NCI-H524 treated with DMSO at 0.1 percent for 48 hours (cell line): ENCODE measurements at regions not wholly inside any gene's neighbourhood (a gene's known extent, or its start where the extent isn't known, plus 50 kb on each side); places are given as distances from the start of the nearest gene placed in this dataset.

Experiments used
- DNase-seq: peaks from one replicate; lab custom pipeline; 2025; lab: John Stamatoyannopoulos, UW

DNA sequence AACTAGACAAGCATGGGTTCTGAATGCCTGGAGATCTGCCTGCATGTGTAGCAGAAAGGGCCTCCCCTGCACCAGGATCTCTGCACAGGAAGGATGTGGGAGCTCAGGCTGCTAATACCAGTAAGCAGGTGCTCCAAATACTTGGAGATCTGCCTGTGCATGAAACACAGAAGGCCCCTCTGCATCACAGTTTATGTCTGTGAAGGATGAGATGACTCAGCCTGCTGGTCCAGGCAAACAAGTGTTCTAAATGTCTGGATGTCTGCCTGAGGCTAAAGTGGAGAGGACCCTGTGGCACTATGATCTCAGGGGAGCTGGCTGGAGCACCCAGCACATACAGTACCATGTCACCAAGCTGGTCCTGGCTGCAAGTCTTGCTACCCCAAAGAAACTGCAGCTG is 678.8 kb downstream of the MCTP2 start:
- DNase-seq, result no peak

DNA sequence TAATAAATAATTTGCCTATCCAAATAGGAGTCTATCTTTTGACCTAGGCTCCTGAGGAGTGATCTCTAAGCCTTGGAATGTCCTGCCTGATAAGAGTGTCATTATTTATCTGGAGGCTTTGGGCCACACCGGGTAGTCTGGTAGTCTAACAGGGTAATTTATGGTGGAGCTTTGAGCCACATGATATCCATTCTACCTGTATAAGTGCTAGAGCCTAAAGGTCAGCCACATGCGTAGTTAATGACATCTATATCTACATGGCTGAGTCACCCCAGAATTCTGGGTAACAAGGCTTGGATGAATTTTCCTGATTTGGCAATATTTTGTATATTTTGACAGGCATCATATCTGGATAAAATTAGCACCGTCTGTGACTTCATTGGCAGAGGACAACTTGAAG is 681.4 kb downstream of the MCTP2 start:
- no peak for DNase-seq

DNA sequence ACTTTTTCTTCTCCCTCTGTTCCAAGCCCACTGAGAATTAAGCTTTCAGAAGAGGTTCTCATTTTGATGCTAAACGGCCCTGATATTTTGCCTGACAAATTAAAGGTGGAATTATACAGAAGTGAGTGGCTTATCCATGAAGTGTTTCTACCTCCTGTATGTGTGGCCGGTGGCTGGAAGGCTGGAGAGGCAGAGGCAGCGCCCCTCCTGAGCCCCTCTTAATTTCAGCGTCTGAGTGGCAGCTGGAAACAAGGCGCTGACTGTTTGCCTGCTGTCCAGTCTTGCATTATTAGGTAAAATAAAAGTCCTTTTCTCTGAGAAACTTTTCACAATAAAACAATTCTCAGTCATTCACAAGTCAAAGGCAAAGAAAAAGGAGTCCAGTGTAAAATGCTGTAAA is 685.7 kb downstream of the MCTP2 start:
- no peak for DNase-seq

DNA sequence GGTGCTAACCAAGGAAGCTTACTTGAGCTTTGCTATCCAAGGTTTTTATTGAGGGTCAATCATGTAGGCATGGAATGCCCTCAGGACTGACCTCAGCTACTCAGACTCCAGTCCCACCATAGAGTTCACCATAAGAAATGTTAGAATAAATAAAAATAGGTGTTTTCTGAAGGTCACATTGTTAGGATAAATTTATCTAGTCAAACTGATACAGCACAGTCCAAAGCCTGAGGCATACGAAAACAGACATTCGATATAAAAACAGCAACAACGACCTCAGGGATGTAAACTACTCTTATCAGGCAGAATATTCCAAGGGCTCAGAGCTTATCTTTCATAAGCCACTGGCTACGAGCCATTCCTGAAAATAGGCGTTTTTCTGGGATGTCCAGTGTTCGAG is 690.6 kb downstream of the MCTP2 start:
- DNase-seq, result no peak

DNA sequence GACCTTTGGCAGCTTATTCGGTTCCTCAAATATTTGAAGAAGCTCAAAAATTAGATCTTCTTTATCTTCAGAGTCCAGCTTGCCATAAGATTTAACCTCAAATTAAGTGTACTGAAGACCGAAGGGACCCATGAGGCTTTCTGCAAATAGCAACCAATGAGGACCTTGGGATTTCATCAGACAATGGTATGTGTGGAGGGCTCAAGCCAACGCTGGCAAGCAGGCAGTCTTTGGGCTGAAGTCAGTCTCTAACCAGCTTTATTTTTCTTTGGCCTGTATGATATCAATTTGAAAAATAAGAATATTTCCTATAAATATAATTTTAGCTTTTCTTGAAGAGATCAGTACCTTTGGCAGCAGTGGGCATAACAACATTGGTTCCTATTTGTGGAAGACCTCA is 692.7 kb downstream of the MCTP2 start:
- no peak for DNase-seq

DNA sequence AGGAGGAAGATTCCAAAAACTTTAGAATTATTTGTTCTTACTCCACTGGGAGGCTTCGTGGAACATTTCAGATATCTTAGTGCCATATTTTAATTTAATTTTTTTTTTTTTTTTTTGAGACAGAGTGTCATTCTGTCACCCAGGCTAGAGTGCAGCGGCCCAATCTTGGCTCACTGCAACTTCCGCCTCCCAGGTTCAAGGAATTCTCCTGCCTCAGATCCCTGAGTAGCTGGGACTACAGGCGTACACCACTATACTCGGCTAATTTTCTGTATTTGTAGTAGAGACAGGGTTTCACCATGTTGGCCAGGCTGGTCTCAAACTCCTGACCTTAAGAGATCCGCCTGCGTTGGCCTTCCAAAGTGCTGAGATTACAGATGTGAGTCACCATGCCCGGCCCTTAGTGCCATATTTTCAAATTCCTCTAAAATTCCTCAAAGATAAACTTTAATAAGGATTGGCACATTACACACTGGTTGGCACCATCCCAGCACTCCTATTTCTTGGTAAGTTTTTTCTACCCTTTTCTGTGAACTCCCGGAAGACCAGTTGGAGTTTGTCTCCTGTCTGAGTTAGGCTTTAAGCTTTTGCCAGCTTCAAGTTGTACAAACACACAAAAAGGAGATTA is 693.7 kb downstream of the MCTP2 start:
- no peak for DNase-seq

DNA sequence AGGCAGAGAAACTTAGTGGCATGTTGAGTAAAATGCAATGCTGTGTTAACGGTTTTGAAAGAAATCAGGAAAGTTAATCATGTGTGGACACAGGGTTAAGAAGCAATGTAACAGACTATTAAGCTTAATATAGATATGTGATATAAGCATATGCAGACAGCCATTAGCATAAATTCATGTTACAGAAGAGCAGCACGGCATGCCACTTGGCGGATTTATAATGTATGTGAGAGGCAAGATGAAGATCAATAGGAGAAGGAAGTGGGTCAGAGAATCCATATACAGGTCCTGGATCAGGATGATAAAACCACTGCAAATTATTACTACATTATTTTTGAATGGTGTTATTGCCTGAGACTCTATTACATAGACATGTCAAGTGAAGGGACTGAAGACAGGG is 694.3 kb downstream of the MCTP2 start:
- DNase-seq, result no peak

DNA sequence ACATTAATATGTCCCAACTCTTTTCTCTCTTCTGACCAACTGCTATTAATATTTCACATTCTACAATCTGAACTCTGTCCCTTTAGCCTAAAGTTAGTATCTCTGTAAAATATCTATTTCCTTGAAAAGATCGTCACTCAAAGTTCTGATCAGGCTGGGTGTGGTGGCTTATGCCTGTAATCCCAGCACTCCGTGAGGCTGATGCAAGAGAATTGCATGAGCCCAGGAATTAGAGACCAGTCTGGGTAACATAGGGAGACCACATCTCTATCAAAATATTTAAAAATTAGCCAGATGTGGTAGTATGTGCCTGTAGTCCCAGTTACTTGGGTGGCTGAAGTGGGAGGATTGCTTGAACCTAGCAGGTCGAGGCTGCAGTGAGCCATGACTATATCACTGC is 695.6 kb downstream of the MCTP2 start:
- DNase-seq, result no peak

DNA sequence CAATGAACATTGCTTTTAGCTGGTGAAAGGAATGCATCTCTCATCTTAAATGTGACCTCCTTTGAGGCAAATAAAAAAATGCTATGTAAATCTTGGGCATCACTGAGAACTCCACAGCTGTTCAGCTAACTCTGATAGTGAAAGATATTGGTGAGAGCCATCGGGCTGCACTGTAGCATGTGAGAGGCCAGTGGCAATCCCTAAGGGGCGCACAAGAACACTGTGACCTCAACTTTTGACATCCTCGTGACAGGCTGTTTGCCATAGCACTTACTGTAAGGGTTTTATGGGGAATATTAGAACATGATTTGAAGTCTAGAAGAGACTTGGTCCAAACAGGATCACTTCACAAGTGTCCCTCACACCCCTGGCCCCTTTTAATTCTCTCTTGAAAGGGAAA is 697.9 kb downstream of the MCTP2 start:
- DNase-seq, result no peak

DNA sequence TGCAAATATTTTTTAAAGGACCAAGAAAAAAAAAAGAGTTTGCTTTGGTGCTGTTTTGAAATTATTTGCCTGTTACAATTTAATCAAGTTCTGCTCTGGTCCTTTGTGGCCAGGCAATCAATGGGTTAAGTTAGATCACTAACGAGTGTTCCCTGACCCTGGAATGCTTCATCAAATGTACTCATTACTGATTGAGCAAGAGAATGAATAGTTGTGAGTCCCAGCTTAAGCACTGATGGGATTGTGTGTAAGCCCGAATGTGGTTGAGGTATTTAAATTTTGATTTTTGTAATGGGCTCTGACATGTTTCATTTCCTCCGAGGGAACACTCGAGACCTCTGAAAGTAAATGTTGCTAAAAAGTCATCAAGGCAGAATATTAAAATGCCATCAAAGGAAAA is 699.1 kb downstream of the MCTP2 start:
- no peak for DNase-seq

DNA sequence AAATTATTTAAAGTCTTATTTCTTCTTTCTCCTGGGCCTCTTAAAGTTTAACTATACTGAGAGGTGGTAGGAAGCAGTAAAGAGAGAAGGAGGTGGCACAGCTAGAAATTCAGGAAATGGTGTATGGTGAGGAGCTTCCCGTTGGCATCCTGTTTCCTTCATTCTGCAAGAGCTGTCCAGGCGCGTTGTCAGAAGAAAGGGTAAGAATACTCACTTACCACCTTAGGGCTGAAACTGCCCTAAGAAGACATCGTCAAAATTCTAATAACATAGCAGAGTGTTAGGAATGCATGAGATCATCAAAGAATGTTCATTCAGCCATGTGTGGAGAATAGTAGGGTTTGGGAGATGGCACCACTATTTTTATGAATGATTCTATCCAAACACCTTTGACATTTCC is 699.6 kb downstream of the MCTP2 start:
- DNase-seq, result no peak

DNA sequence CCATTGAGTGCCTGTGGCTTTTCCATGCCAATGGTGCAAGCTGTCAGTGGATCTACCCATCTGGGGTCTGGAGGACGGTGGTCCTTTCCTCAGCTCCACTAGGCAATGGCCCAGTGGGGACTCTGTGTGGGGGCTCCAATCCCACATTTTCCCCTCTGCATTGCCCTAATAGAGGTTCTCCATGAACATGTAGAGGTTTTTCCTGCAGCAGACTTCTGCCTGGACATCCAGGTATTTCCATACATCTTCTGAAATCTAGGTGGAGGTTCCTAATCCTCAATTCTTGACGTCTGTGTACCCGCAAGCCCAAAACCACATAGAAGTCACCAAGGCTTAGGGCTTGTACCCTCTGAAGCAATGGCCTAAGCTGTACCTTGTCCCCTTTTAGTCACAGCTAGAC is 703.1 kb downstream of the MCTP2 start:
- DNase-seq, result no peak

DNA sequence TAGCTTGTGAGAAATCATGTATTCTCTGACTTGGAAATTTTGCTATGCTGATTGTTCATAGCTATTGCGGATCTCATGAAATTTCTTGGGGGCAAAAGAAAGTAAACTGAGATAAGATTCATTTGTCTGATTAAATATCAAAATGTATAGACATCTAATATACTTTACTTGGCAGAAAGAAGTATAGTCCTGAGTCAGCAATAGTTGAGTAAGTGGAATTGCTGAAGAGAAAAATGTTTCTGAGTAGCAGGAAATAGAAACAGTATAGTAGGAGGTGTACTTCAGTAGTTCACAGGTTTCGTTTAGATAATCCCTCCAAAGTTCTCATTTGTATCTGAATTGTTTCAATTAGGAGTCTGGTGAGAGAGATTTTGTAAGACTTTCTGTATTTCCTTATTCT is 705.9 kb downstream of the MCTP2 start:
- no peak for DNase-seq

DNA sequence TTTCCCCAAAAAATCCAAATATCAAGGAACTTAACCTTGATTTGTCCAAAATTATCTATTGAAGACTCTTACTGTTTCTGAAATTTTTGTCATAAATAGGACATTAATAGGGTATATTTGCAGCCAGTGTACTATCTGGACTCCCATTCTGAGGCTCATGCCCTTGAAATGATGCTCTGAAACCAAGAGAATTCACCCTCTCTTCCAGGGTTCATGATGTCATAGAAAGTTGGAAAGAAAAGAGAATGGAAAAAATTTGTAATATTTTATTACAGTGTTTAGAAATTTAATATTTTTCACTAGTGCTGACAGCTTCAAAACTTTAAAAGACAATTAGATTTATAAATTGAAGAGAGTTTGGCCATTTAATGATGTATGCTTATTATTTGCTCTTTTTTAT is 712.5 kb downstream of the MCTP2 start:
- DNase-seq, result no peak

DNA sequence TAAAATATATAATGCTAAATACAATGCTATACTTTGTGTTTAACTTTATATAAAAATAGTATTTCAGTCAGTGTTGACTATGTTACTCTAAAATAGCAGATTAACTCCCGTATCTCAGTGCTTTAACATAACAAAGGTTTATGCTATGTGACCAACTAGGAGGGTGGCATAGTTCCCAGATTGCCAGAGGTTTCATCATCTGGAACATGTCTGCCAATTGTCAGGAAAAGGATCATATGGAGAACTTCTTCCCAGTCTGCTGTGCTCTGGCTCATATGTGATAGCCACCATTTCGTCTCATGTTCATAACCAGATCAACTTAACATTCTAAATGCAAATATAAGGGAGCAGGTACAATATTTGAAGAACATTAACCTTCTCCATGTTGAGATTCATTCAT is 720.2 kb downstream of the MCTP2 start:
- no peak for DNase-seq

DNA sequence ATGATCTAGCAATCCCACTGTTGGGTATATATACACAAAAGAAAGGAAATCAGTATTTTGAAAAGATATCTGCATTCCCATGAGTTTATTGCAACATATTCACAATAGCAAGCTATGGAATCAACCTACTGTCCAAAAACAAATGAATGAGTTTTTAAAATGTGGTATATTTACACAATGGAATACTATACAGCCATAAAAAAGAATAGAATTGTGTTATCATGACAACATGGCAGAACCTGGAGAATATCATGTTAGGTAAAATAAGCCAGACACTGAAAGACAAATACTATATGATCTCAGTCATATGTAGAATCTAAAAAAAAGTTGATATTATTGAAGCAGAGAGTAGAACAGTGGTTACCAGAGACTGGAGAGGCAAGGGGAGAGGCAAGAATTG is 732.6 kb downstream of the MCTP2 start:
- DNase-seq, result no peak

DNA sequence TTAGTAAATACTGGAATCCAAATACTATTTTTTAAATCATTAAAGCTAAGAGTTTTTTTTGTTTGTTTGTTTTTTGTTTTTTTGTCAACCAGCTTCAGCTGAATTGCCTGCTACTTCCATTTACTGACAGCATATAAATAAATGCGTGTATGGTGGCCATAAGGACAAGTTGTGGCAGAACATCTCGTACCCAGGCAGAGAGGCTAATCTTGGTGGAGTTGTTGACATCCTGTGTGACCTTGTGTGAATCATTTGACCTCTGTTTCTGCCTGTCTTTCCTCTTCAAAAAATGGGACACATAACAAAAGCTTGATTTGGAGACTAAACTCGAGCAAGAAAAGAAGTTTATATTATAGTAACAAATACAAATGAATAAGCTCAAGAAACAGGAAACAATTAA is 734.2 kb downstream of the MCTP2 start:
- DNase-seq, result no peak

DNA sequence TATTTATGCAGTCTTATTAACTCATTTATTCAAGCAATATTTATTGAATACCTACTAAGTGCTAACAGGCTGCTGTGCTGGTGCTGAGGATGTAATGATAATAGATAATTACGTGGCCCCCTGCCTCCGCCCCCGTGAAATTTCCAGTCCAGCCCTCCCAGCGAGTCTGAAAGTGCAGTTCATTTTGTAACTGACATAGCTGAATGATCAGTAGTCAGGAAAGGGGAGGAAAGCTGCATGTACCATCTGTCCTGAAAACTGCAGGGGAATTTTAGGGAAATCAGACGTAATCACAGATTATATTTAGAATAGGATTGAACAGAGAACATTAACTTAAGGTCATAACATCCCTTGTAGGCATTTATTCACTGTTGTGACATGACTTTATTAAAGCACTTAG is 736.8 kb downstream of the MCTP2 start:
- peak; percentile 7 for DNase-seq

DNA sequence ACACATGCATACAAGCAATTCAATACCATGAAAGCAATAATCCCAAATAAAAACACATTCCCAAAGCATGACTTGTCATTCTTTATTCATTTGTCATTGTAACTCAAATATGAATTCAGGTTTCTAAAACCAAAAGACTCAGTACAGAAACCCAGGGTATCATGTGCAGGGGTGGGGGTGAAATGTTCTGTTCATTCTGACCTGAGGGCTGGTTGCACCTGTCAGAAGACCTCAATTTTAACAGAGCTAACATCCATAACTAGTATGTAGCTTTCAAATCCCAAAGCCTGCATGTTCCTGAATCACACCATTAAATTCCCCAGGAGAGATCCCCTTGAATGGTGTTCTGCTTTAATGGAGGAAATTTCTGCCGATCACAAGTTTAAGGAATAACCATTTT is 738.7 kb downstream of the MCTP2 start:
- no peak for DNase-seq

DNA sequence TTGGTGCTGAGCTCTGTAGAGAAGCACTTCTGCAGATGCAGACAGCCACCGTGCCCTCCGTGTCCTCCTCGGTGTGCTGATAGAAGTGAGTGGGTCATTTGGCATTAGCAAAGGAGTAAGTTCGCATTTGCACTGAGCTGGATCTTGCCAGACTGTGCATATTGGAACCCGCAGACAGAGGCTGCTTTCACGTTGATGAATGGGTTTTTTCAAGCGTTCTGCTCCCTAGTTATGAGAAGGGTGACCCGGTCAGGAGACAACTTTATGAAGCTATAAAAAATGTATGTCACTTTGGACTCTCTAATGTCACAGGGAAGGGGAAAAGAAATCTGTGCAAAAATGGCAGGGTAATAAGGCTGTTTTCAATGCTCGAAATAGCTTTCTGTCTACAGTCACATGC is 739.4 kb downstream of the MCTP2 start:
- DNase-seq, result no peak

DNA sequence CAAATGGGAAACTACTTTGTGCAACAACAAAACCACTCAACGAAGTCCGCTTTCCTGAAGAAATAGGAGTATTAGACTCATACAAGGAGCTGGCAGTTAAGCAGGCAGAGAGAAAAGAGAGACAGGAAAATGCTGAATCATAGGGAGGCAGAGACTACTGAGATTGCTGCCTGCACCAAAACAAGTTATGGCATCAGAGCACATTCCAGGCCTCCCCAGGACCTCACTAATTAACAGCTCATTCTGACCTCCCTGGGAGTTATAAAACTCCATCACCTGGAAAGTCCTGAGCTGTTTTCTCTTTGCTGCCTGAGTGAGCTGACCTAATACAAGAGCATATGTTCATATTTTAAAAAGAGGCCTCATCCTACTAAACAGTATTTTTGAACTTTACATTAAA is 741.0 kb downstream of the MCTP2 start:
- no peak for DNase-seq

DNA sequence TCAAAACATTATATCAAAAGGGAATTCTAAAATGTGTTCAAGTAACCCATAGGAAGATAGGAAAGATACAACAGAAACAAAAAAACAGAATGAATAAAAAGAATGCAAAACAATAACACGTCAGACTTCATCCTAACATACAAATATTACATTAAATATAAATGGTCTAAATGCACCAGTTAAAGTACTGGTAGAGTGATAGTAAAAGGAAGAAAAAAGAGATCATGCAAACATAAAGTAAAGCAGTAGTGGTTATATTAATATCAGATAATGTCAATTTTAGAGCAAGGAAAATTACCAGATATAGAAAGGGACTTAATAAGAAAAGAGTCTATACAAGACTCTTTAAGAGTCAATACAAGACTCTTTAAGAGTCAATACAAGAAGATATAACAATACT is 755.7 kb downstream of the MCTP2 start:
- DNase-seq, result no peak

DNA sequence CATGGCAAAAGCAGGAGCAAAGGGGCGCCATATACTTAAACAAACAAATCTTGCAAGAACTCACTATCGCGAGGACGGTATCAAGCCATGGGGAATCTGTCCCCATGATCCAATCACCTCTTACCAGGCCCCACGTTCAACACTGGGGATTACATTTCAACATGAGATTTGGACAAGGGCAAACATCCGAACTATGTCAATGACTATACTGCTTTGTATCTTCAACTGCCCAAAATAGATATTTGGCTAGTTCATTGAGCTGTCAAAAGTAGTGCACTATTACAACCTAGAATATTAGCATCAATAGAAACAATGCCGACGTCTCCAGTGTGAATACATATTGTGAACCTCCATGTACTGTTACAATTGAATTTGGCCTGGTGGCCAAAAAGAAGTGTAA is 760.4 kb downstream of the MCTP2 start:
- DNase-seq, result no peak

DNA sequence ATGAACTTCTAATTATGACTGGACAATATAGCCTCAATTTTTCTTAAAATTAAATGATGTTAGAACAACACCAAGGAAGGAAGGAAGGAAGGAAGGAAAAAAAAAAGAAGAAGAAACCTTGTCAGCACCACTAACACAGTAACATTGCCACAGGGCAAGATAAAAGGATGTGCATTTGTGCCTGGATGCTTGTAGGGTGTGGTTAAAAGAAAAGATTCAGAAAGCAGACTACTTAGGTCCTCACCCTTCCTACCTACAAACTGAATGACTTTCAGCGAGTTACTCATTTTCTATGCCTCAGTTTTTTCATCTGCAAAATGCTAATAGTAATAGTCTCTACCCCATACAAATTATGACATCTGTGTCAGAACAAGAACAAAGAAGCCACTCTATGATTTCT is 778.3 kb downstream of the MCTP2 start:
- no peak for DNase-seq

DNA sequence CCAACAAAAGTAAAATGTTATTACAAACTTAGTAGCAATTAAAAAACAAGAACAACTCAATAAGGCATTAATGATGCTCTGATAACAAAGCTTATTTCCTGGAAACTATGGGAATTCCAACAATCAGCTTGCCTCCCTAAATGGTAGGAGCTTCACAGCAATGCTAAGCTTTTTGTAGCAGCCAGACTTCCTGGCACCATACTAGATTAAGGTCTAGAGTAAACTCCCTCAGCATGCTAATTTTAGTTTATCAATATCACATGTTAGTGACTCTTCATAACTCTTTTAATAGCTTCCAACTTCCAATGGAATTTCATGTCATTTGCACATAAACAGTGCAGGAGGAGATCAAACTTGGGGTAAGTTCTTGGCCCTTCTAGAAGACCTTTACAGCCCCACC is 782.0 kb downstream of the MCTP2 start:
- DNase-seq, result no peak
